IMR-90 (cell line): ENCODE measurements at regions not wholly inside any gene's neighbourhood (a gene's known extent, or its start where the extent isn't known, plus 50 kb on each side); places are given as distances from the start of the nearest gene placed in this dataset.

Source experiments
- ATAC-seq: fragments of 200-7000 bp; cut with Tn5 transposase; 2 replicates; pipeline ENCODE4 v1.9.1; 2020; ENCODE audit warnings: low read depth, mild to moderate bottlenecking, moderate library complexity
- BruUV-seq: library from RNA; stranded (reverse); fragments of 400-500 nt; replicated peaks from 2 replicates; lab custom pipeline; 2021; lab: Mats Ljungman, UMichigan
- CTCF ChIA-PET: fragments of 300-600 bp; formaldehyde crosslinking; extraction: SDS; loops from one replicate; lab custom pipeline; 2021; ENCODE audit warnings: antibody characterized with exemption; lab: Yijun Ruan, JAX
- POLR2A ChIA-PET: fragments of 300-600 bp; sonication (Branson Sonifier 250); formaldehyde crosslinking; loops from one replicate; lab custom pipeline; 2022; ENCODE audit warnings: antibody characterized with exemption; ENCODE audit not compliant: unreplicated experiment; lab: Charles Lee
- DNase-seq: peaks from one replicate; pipeline ENCODE4 v3.0.0; 2013
- H2AFZ ChIP-seq: replicated peaks from 2 replicates; pipeline ENCODE3; 2013; ENCODE audit warnings: low read length, mild to moderate bottlenecking; ENCODE audit not compliant: poor library complexity
- H2AK5ac ChIP-seq: 2 replicates; pipeline ENCODE4 v1.6.1; 2013; ENCODE audit warnings: low read depth, low read length, inconsistent platforms
- H2AK9ac ChIP-seq: replicated peaks from 2 replicates; pipeline ENCODE3; 2013; ENCODE audit warnings: mild to moderate bottlenecking, low read depth, low read length, moderate library complexity; ENCODE audit not compliant: poor library complexity
- H2BK120ac ChIP-seq: 2 replicates; pipeline ENCODE4 v1.6.1; 2013; ENCODE audit warnings: low read depth, low read length, inconsistent platforms
- H2BK15ac ChIP-seq: 3 replicates; pipeline ENCODE4 v1.6.1; 2013; ENCODE audit warnings: low read depth, low read length, inconsistent platforms
- H2BK20ac ChIP-seq: 2 replicates; pipeline ENCODE4 v1.6.1; 2013; ENCODE audit warnings: low read depth, mild to moderate bottlenecking, inconsistent platforms, low read length, moderate library complexity
- H2BK5ac ChIP-seq: 2 replicates; pipeline ENCODE4 v1.6.1; 2013; ENCODE audit warnings: mild to moderate bottlenecking, low read depth, low read length, inconsistent platforms; ENCODE audit not compliant: poor library complexity, severe bottlenecking
- H3K14ac ChIP-seq: replicated peaks from 2 replicates; pipeline ENCODE4 v1.6.1; 2013; ENCODE audit warnings: low read depth, low read length, inconsistent platforms
- H3K18ac ChIP-seq: 2 replicates; pipeline ENCODE4 v1.6.1; 2013; ENCODE audit warnings: low read depth, low read length, control low read depth
- H3K23ac ChIP-seq: 2 replicates; pipeline ENCODE4 v1.6.1; 2013; ENCODE audit warnings: low read depth, low read length, inconsistent platforms
- H3K27ac ChIP-seq: 2 replicates; pipeline ENCODE4 v1.5.1; 2013; ENCODE audit warnings: mild to moderate bottlenecking, control low read depth, low read length; ENCODE audit not compliant: insufficient read depth
- H3K27me3 ChIP-seq: 2 replicates; pipeline ENCODE4 v1.6.1; 2013; ENCODE audit warnings: low read length; ENCODE audit not compliant: control insufficient read depth, insufficient read depth
- H3K36me3 ChIP-seq: 2 replicates; pipeline ENCODE4 v1.6.1; 2013; ENCODE audit warnings: low read length, mixed read lengths; ENCODE audit not compliant: control insufficient read depth, insufficient read depth
- H3K4ac ChIP-seq: 2 replicates; pipeline ENCODE4 v1.6.1; 2013; ENCODE audit warnings: low read depth, low read length, inconsistent platforms
- H3K4me1 ChIP-seq: 2 replicates; pipeline ENCODE4 v1.6.1; 2013; ENCODE audit warnings: low read length, mixed read lengths; ENCODE audit not compliant: control insufficient read depth, insufficient read depth
- H3K4me2 ChIP-seq: 2 replicates; pipeline ENCODE4 v1.6.1; 2013; ENCODE audit warnings: low read depth, mild to moderate bottlenecking, control low read depth, low read length, moderate library complexity
- H3K4me3 ChIP-seq: 2 replicates; pipeline ENCODE4 v1.5.1; 2013; ENCODE audit warnings: low read depth, mild to moderate bottlenecking, control low read depth, low read length, moderate library complexity; ENCODE audit not compliant: insufficient read depth
- H3K56ac ChIP-seq: 2 replicates; pipeline ENCODE4 v1.6.1; 2013; ENCODE audit warnings: low read length, inconsistent platforms; ENCODE audit not compliant: insufficient read depth; ENCODE audit errors: extremely low read depth
- H3K79me1 ChIP-seq, 2 experiments: 2 replicates each; pipeline ENCODE4 v1.6.1; 2013; ENCODE audit warnings: low read length in 2 of 2, inconsistent platforms in 1 of 2, low read depth in 1 of 2
- H3K9ac ChIP-seq: 2 replicates; pipeline ENCODE4 v1.6.1; 2013; ENCODE audit warnings: low read depth, low read length, control low read depth
- H3K9me1 ChIP-seq: 2 replicates; pipeline ENCODE4 v1.6.1; 2013; ENCODE audit warnings: low read length, inconsistent platforms; ENCODE audit not compliant: insufficient read depth
- H3K9me3 ChIP-seq: 2 replicates; pipeline ENCODE4 v1.6.1; 2013; ENCODE audit warnings: low read length; ENCODE audit not compliant: control insufficient read depth, insufficient read depth
- H4K20me1 ChIP-seq: 2 replicates; pipeline ENCODE4 v1.6.1; 2013; ENCODE audit warnings: low read length, inconsistent platforms; ENCODE audit not compliant: insufficient read depth
- H4K5ac ChIP-seq: 2 replicates; pipeline ENCODE4 v1.6.1; 2013; ENCODE audit warnings: mild to moderate bottlenecking, low read depth, low read length, control low read depth
- H4K8ac ChIP-seq, 2 experiments: 2 replicates each; pipeline ENCODE4 v1.6.1; 2013; ENCODE audit warnings: low read depth in 2 of 2, low read length in 2 of 2, control low read depth in 1 of 2, inconsistent platforms in 1 of 2
- H4K91ac ChIP-seq: 2 replicates; pipeline ENCODE4 v1.6.1; 2013; ENCODE audit warnings: low read depth, low read length, inconsistent platforms; ENCODE audit not compliant: insufficient read depth
- BHLHE40 ChIP-seq: fragments of 150-350 bp; IDR thresholded peaks from 2 replicates; pipeline ENCODE4 v1.6.1; 2016; ENCODE audit warnings: mild to moderate bottlenecking, low read depth, low read length
- CEBPB ChIP-seq: IDR thresholded peaks from 2 replicates; pipeline ENCODE4 v1.6.1; 2012; ENCODE audit warnings: low read depth, low read length, improper control_type of control experiment
- CHD1 ChIP-seq: IDR thresholded peaks from 2 replicates; pipeline ENCODE4 v1.6.1; 2012; ENCODE audit warnings: low read depth, low read length, improper control_type of control experiment
- FOS ChIP-seq: fragments of 150-350 bp; IDR thresholded peaks from 2 replicates; pipeline ENCODE4 v1.6.1; 2016; ENCODE audit warnings: low read depth, low read length
- MAFK ChIP-seq: IDR thresholded peaks from 2 replicates; pipeline ENCODE4 v1.6.1; 2012; ENCODE audit warnings: low read depth, low read length, improper control_type of control experiment
- MAZ ChIP-seq: IDR thresholded peaks from 2 replicates; pipeline ENCODE4 v1.6.1; 2012; ENCODE audit warnings: low read depth, mild to moderate bottlenecking, low read length, improper control_type of control experiment, moderate library complexity, borderline replicate concordance
- MXI1 ChIP-seq: IDR thresholded peaks from 2 replicates; pipeline ENCODE4 v1.6.1; 2012; ENCODE audit warnings: low read depth, mild to moderate bottlenecking, low read length, moderate library complexity, borderline replicate concordance
- NFE2L2 ChIP-seq: fragments of 150-350 bp; IDR thresholded peaks from 2 replicates; pipeline ENCODE4 v1.6.1; 2016; ENCODE audit warnings: low read depth, mild to moderate bottlenecking, low read length
- RAD21 ChIP-seq: IDR thresholded peaks from 2 replicates; pipeline ENCODE4 v1.6.1; 2012; ENCODE audit warnings: low read length, improper control_type of control experiment
- RFX5 ChIP-seq: IDR thresholded peaks from 2 replicates; pipeline ENCODE4 v1.8.0; 2012; ENCODE audit warnings: low read depth, mild to moderate bottlenecking, low read length, moderate library complexity
- WGBS, 2 experiments: methylation state at CpG; one replicate each; pipeline versions ENCODE4 v1.1.5 to v1.1.7; 2013; ENCODE audit warnings: missing lambda C conversion rate in 2 of 2; ENCODE audit not compliant: insufficient read length in 1 of 2; ENCODE audit errors: extremely low coverage in 2 of 2; 5-methylcytosine and 5-hydroxymethylcytosine counted together
- dilution Hi-C: fragments of 300-500 bp; cut with HindIII; formaldehyde crosslinking; loops from one replicate; pipeline ENCODE4 v1.14.3; 2018; ENCODE audit warnings: low sequenced_read_pairs; ENCODE audit not compliant: unreplicated experiment
- in situ Hi-C: fragments of 300-500 bp; cut with MboI; formaldehyde crosslinking; loops from 3 replicates; pipeline ENCODE4 v1.14.3; 2019; ENCODE audit warnings: low sequenced_read_pairs, inconsistent platforms, mixed read lengths
- intact Hi-C: fragments of 100-400 bp; cut with micrococcal nuclease; formaldehyde crosslinking; loops from 2 replicates; pipeline ENCODE4 v1.10.0; 2022
- TF ChIP-seq, protein P1 (sequence below): fragments of 150-350 bp; IDR thresholded peaks from 2 replicates; pipeline ENCODE4 v1.6.1; 2016; ENCODE audit warnings: low read depth, mild to moderate bottlenecking, low read length, moderate library complexity, borderline replicate concordance

DNA sequence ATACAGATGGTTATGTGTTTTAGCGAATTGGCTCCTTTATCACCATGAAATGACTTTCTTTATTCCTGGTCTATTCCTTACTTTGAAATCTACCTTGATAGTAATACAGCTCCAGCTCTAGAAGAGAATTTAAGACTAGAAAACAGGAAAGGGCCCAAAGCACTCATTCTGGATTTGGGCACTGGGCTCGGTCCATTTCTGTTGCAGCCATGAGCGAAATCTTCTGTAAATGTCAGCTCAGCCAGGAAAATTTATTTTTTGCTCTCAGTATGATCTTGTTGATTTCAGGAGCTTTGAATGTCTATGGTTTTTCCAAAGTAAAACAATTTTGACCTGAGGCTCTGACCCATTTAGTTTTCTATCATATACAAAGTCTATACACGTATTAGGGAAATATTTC is 104.1 kb downstream of the DIRAS2 start:
- no peak for ATAC-seq
- dilution Hi-C loops: no loop called here

More for the DNA sequence above, 104.1 kb downstream of the DIRAS2 start:
- H2AK9ac ChIP-seq: no peak overlapping the region
- no peak overlapping the region for H2AK5ac ChIP-seq
- no peak overlapping the region for H2BK20ac ChIP-seq
- no peak overlapping the region for H3K27ac ChIP-seq
- no peak overlapping the region for H3K14ac ChIP-seq
- no peaks in the 10 kb centered on the region for H3K27me3 ChIP-seq
- no peak overlapping the region for H3K4me2 ChIP-seq
- no peaks in the 10 kb centered on the region for H3K9me1 ChIP-seq
- H3K9ac ChIP-seq: no peak overlapping the region
- DNase-seq: no peak
- no peaks in the 10 kb centered on the region for H3K9me3 ChIP-seq
- H4K91ac ChIP-seq: no peak overlapping the region
- no peaks in the 10 kb centered on the region for H3K79me1 ChIP-seq
- WGBS, 2 experiments: no CpG with 5 or more reads among the region's 4 CpGs
- no peak overlapping the region for H2BK120ac ChIP-seq
- H3K18ac ChIP-seq: no peak overlapping the region
- H2BK5ac ChIP-seq: no peak overlapping the region
- no peak overlapping the region for H2AFZ ChIP-seq
- no peak for TF ChIP-seq MAFK
- TF ChIP-seq, protein P1, sequence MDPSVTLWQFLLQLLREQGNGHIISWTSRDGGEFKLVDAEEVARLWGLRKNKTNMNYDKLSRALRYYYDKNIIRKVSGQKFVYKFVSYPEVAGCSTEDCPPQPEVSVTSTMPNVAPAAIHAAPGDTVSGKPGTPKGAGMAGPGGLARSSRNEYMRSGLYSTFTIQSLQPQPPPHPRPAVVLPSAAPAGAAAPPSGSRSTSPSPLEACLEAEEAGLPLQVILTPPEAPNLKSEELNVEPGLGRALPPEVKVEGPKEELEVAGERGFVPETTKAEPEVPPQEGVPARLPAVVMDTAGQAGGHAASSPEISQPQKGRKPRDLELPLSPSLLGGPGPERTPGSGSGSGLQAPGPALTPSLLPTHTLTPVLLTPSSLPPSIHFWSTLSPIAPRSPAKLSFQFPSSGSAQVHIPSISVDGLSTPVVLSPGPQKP: no peak
- TF ChIP-seq MXI1: no peak
- no peak for TF ChIP-seq MAZ
- no peak for TF ChIP-seq RFX5
- TF ChIP-seq RAD21: no peak
- TF ChIP-seq NFE2L2: no peak
- no peak for TF ChIP-seq FOS
- TF ChIP-seq CHD1: no peak
- no peak for TF ChIP-seq BHLHE40
- TF ChIP-seq CEBPB: no peak
- BruUV-seq: no TSS peak
- in situ Hi-C loops: no loop called here
- H3K4me1 ChIP-seq: no peaks in the 10 kb centered on the region
- ChIA-PET POLR2A (no interaction called here), CTCF (no interaction called here)
- intact Hi-C loops: loop anchor here (10.0 kb wide), 1 partner anchor 134 kb away; no protein-coding TSS in a partner anchor
- no peaks in the 10 kb centered on the region for H4K20me1 ChIP-seq
- no peak overlapping the region for H3K23ac ChIP-seq
- H4K5ac ChIP-seq: no peak overlapping the region
- no peak overlapping the region for H3K4me3 ChIP-seq
- no peak overlapping the region for H4K8ac ChIP-seq
- H3K4ac ChIP-seq: no peak overlapping the region
- H3K56ac ChIP-seq: no peak overlapping the region
- no peaks in the 10 kb centered on the region for H3K36me3 ChIP-seq
- H2BK15ac ChIP-seq: no peak overlapping the region
